Stomach (tissue), 8 donors: ENCODE measurements at regions not wholly inside any gene's neighbourhood (a gene's known extent, or its start where the extent isn't known, plus 50 kb on each side); places are given as distances from the start of the nearest gene placed in this dataset.
A peak's percentile ranks its signal among the peaks of the same experiment; 100 is the strongest.

ENCODE experiments used
- DNase-seq, 2 donors: peaks; one replicate each; pipeline versions ENCODE4 v3.0.0 to v3.0.0-alpha.2; 2013 to 2019
- H3K27ac ChIP-seq, 5 donors: fragments of 200-600 bp in 4 of 5; sonication (generic) in 4 of 5; one replicate each; pipeline ENCODE4 v1.5.1; 2013 to 2019; ENCODE audit warnings: mild to moderate bottlenecking in 1 of 5, moderate library complexity in 1 of 5
- H3K27me3 ChIP-seq, 3 donors: fragments of 200-600 bp; sonication (generic); one replicate each; pipeline ENCODE4 v1.5.1; 2017 to 2019; ENCODE audit warnings: mixed run types in 1 of 3
- H3K36me3 ChIP-seq, 4 donors: fragments of 200-600 bp; sonication (generic); 1 replicate in 3 of 4; 2 replicates in 1 of 4; pipeline ENCODE4 v1.5.1; 2016 to 2019
- H3K4me1 ChIP-seq, 4 donors: fragments of 200-600 bp; sonication (generic); one replicate each; pipeline ENCODE4 v1.5.1; 2016 to 2019
- H3K4me3 ChIP-seq, 4 donors: fragments of 200-600 bp; sonication (generic) in 3 of 4; one replicate each; pipeline ENCODE4 v1.5.1; 2016 to 2019; ENCODE audit warnings: mild to moderate bottlenecking in 1 of 4
- H3K9me3 ChIP-seq, 4 donors: fragments of 200-600 bp; sonication (generic); one replicate each; pipeline ENCODE4 v1.5.1; 2016 to 2019
- CTCF ChIP-seq, 7 experiments: fragments of 450-650 bp in 4 of 7; fragments of 200-600 bp in 3 of 7; sonication (generic) in 3 of 7; IDR thresholded peaks; one replicate each; pipeline ENCODE4 v1.5.1; 2016 to 2019; ENCODE audit warnings: antibody characterized with exemption in 7 of 7, control low read depth in 2 of 7, mild to moderate bottlenecking in 1 of 7
- EP300 ChIP-seq: sonication (generic); formaldehyde crosslinking; IDR thresholded peaks from one replicate; pipeline ENCODE4 v1.6.1; 2017; ENCODE audit warnings: antibody characterized with exemption
- POLR2A ChIP-seq, 4 donors: fragments of 450-650 bp; IDR thresholded peaks; one replicate each; pipeline ENCODE4 v1.6.1; 2016; ENCODE audit warnings: antibody characterized with exemption in 4 of 4, control low read depth in 2 of 4, mild to moderate bottlenecking in 1 of 4, moderate library complexity in 1 of 4
- POLR2AphosphoS5 ChIP-seq, 3 donors: sonication (generic); formaldehyde crosslinking; IDR thresholded peaks; one replicate each; pipeline ENCODE4 v1.6.1; 2016; ENCODE audit warnings: antibody characterized with exemption in 3 of 3
- WGBS, 5 donors: extraction: QIAGEN DNeasy Blood & Tissue Kit in 3 of 5; methylation state at CpG; one replicate each; pipeline versions ENCODE4 v1.1.5 to v1.1.7; 2013 to 2018; 5-methylcytosine and 5-hydroxymethylcytosine counted together
- intact Hi-C: fragments of 100-400 bp; cut with DNase I; formaldehyde crosslinking; loops from one replicate; pipeline ENCODE4 v1.15.1; 2023; ENCODE audit warnings: low total_unique reads
- donor health status: healthy with polysubstance abuse.
- donor health status: Bipolar disorder and iron deficiency.
- donor health status: healthy.

- no peak for TF ChIP-seq POLR2AphosphoS5 (IDR thresholded peaks at IDR 0.05)
- TF ChIP-seq EP300: no peak
- TF ChIP-seq CTCF (IDR thresholded peaks at IDR 0.05): no peak
- TF ChIP-seq POLR2A (IDR thresholded peaks at IDR 0.05): no peak
- Histone ChIP-seq H3K36me3 (no peaks in the 10 kb centered on the region), H3K9me3 (no peaks in the 10 kb centered on the region), H3K4me1 (no peaks in the 10 kb centered on the region), H3K4me3 (no peak overlapping the region), H3K27ac (no peak overlapping the region), H3K27me3 (no peaks in the 10 kb centered on the region)
- 36 to 56% (median 48%) methylated on average over 3 of the region's 3 CpGs for WGBS, 5 donors
- DNase-seq: no peak
- intact Hi-C loops: no loop called here
Measured at GRCh38 chr18:68532328-68532885, 182.5 kb downstream of the TMX3 start.

- no peak overlapping the region for H3K4me3 ChIP-seq
- H3K27me3 ChIP-seq: no peaks in the 10 kb centered on the region
- intact Hi-C loops: no loop called here
- DNase-seq: no peak
- WGBS, 5 donors: 59 to 79% (median 73%) methylated on average over 2 of the region's 2 CpGs
- H3K4me1 ChIP-seq: no peaks in the 10 kb centered on the region
- no peaks in the 10 kb centered on the region for H3K9me3 ChIP-seq
- no peak overlapping the region for H3K27ac ChIP-seq
- no peaks in the 10 kb centered on the region for H3K36me3 ChIP-seq
- TF ChIP-seq EP300: no peak
- no peak for TF ChIP-seq POLR2AphosphoS5 (IDR thresholded peaks at IDR 0.05)
- TF ChIP-seq POLR2A (IDR thresholded peaks at IDR 0.05): no peak
- no peak for TF ChIP-seq CTCF (IDR thresholded peaks at IDR 0.05)
Measured at GRCh38 chr18:68525091-68525490, 189.8 kb downstream of the TMX3 start.

GRCh38 chr18:68520406-68521075 lies 194.4 kb downstream of the TMX3 start:
- DNase-seq: peak in 1 of 2 donors; percentile 7
- Histone ChIP-seq H3K4me1 (no peaks in the 10 kb centered on the region), H3K36me3 (no peaks in the 10 kb centered on the region), H3K4me3 (no peak overlapping the region), H3K27me3 (no peaks in the 10 kb centered on the region), H3K9me3 (no peaks in the 10 kb centered on the region), H3K27ac (no peak overlapping the region)
- intact Hi-C loops: no loop called here
- TF ChIP-seq CTCF (IDR thresholded peaks at IDR 0.05) (no peak), EP300 (no peak), POLR2A (IDR thresholded peaks at IDR 0.05) (no peak), POLR2AphosphoS5 (IDR thresholded peaks at IDR 0.05) (no peak)
- WGBS, 5 donors: 59 to 73% (median 62%) methylated on average over 6 of the region's 6 CpGs

- Histone ChIP-seq H3K4me3 (no peak overlapping the region), H3K27me3 (no peaks in the 10 kb centered on the region), H3K36me3 (no peaks in the 10 kb centered on the region), H3K9me3 (no peaks in the 10 kb centered on the region), H3K27ac (no peak overlapping the region), H3K4me1 (no peaks in the 10 kb centered on the region)
- no peak for DNase-seq
- WGBS, 5 donors: 77 to 87% (median 83%) methylated on average over 3 of the region's 3 CpGs
- no peak for TF ChIP-seq EP300
- no peak for TF ChIP-seq CTCF (IDR thresholded peaks at IDR 0.05)
- TF ChIP-seq POLR2AphosphoS5 (IDR thresholded peaks at IDR 0.05): no peak
- TF ChIP-seq POLR2A (IDR thresholded peaks at IDR 0.05): no peak
- intact Hi-C loops: no loop called here
Measured at GRCh38 chr18:68519336-68519735, 195.6 kb downstream of the TMX3 start.
